ENCODE measurements at regions not wholly inside any gene's neighbourhood (a gene's known extent, or its start where the extent isn't known, plus 50 kb on each side); places are given as distances from the start of the nearest gene placed in this dataset.

DNA sequence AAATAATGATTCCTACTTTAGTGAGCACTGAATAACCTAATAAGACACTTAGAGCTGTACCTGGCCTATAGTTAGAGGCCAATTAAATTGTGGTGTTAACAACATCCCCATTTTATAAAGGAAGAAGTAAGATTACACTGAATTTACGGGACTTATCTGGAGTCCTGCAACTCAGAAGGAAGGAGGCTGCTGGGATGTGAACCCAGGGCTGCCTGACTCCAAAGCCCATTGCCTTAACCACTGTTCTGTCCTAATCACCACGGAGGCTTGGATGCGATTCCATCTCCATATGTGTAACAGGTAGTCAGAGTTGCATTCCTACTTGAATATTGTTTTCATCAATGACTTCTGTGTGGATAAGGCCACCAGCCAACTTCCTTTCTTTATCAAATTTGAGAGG, 168.9 kb downstream of the SOCS6 start:
- TF ChIP-seq CTCF (IDR thresholded peaks at IDR 0.05; ENCODE audit: low read depth, low read length, missing control alignments): no peak
- no peak for DNase-seq (ENCODE audit: low read depth)
- no peak overlapping the region for H3K4me3 ChIP-seq (ENCODE audit: low read depth, low read length)

DNA sequence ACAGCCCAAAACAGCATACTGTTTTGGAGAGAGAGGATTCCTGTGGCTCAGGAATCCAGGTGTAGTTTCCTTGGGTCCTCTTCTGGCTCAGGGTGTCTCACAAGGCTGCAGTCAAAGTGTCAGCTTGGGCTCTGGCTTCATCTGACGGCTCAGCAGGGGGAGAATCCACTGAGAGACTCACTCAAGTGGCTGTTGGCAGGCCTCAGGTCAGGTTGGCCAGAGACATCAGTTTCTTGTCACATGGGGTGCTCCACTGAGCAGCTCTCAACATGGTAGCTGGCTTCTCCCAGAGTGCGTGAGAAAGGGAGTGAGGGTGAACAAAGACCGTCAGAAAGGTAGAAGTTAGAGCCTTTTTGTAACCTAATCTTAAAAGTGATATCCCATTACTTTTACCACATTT, 168.4 kb downstream of the SOCS6 start:
- H3K4me3 ChIP-seq (ENCODE audit: low read depth, low read length): no peak overlapping the region
- no peak for TF ChIP-seq CTCF (IDR thresholded peaks at IDR 0.05; ENCODE audit: low read depth, low read length, missing control alignments)
- no peak for DNase-seq (ENCODE audit: low read depth)

GRCh38 chr18:70456376-70456775, 167.5 kb downstream of the SOCS6 start:
- TF ChIP-seq CTCF (IDR thresholded peaks at IDR 0.05; ENCODE audit: low read depth, low read length, missing control alignments): no peak

DNA sequence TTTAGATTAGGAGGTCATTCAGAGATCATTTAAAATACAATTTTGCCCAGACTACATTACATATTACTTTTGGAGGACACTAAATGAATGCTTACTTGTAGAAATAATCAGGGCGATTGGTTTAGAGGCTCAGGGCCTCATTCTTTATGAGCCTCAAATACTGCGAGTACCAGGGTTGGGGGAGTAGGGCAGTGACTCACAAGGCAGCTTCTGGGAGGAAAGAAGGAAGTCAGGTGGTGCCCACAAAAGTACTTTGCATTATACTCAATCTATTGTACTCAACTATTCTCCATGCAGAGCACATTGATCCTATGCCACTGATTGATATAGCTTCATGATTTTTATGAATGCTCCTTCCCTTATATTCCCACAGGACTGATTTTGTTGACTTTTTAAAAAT, 166.9 kb downstream of the SOCS6 start:
- no peak for TF ChIP-seq CTCF (IDR thresholded peaks at IDR 0.05; ENCODE audit: low read depth, low read length, missing control alignments)
- DNase-seq (ENCODE audit: low read depth): no peak
- H3K4me3 ChIP-seq (ENCODE audit: low read depth, low read length): no peak overlapping the region

More at GRCh38 chr18:70456376-70456775, 167.5 kb downstream of the SOCS6 start:
- no peak for DNase-seq (ENCODE audit: low read depth)
- H3K4me3 ChIP-seq (ENCODE audit: low read depth, low read length): no peak overlapping the region

GRCh38 chr18:70454704-70455322, 166.0 kb downstream of the SOCS6 start:
- H3K4me3 ChIP-seq (ENCODE audit: low read depth, low read length): no peak overlapping the region
- DNase-seq (ENCODE audit: low read depth): peak; percentile 24
- peak; percentile 69 for TF ChIP-seq CTCF (IDR thresholded peaks at IDR 0.05; ENCODE audit: low read depth, low read length, missing control alignments)

DNA sequence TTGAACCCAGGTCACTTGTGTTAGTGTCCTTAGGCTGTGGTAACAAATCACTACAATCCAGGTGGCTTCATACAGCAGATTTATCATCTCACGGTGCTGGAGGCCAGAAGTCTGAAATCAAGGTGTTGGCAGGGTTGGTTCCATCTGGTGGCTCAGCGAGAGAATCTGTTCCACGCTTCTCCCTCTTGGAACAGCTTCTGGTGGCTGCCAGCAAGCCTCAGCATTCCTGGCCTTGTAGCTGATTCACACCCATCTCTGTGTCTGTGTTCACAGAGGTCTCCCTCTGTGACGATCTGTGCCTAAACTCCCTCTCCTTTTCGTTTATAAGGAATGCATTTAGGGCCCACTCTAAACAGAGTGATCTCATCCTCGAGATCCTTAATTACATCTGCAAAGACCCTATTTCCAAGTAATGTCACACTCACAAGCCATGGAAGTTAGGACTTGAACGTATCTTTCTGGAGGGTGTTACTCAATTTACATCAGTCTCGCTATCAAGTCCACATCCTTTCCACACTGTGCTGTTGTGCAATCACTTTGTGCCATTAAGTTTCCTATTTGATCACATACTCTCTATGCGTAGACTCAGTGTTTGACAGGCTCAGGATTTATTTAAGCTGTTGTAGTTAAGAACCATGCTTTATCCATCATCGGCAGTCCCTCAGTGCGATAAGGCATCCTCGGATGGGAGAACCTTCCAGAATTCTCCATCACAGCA, 164.4 kb downstream of the SOCS6 start:
- TF ChIP-seq CTCF (IDR thresholded peaks at IDR 0.05; ENCODE audit: low read depth, low read length, missing control alignments): no peak
- H3K4me3 ChIP-seq (ENCODE audit: low read depth, low read length): no peak overlapping the region
- no peak for DNase-seq (ENCODE audit: low read depth)

- H3K4me3 ChIP-seq (ENCODE audit: low read depth, low read length): no peak overlapping the region
- DNase-seq (ENCODE audit: low read depth): no peak
- TF ChIP-seq CTCF (IDR thresholded peaks at IDR 0.05; ENCODE audit: low read depth, low read length, missing control alignments): no peak
Measured at GRCh38 chr18:70452501-70452900, 163.7 kb downstream of the SOCS6 start.
